WTC11 (cell line): ENCODE measurements at regions not wholly inside any gene's neighbourhood (a gene's known extent, or its start where the extent isn't known, plus 50 kb on each side); places are given as distances from the start of the nearest gene placed in this dataset.

ENCODE experiments used
- CREM ChIP-seq: sonication (generic); formaldehyde crosslinking; IDR thresholded peaks from 2 replicates; pipeline ENCODE4 v1.8.1; 2022; ENCODE audit warnings: mild to moderate bottlenecking, missing genetic modification reagents, moderate library complexity
- CTCF ChIP-seq: fragments of 200-600 bp; IDR thresholded peaks from 2 replicates; pipeline ENCODE4 v1.8.0; 2022; ENCODE audit warnings: antibody characterized with exemption
- ELF4 ChIP-seq: sonication (generic); formaldehyde crosslinking; IDR thresholded peaks from 2 replicates; pipeline ENCODE4 v1.8.1; 2022; ENCODE audit warnings: low read depth, mild to moderate bottlenecking, moderate library complexity, missing genetic modification reagents
- JUN ChIP-seq: sonication (generic); formaldehyde crosslinking; IDR thresholded peaks from 2 replicates; pipeline ENCODE4 v1.8.0; 2023; ENCODE audit warnings: mild to moderate bottlenecking, missing genetic modification reagents
- NFYB ChIP-seq: sonication (generic); formaldehyde crosslinking; conservative IDR thresholded peaks from 2 replicates; pipeline ENCODE4 v1.8.0; 2022; ENCODE audit warnings: low read depth, missing genetic modification reagents
- USF1 ChIP-seq: sonication (generic); formaldehyde crosslinking; IDR thresholded peaks from 2 replicates; pipeline ENCODE4 v1.8.0; 2022; ENCODE audit warnings: mild to moderate bottlenecking, missing genetic modification reagents
- ZNF317 ChIP-seq: sonication (generic); formaldehyde crosslinking; IDR thresholded peaks from 2 replicates; pipeline ENCODE4 v1.8.1; 2023; ENCODE audit warnings: low read depth, mild to moderate bottlenecking, moderate library complexity, missing genetic modification reagents, borderline replicate concordance
- ZNF416 ChIP-seq: fragments of 250-450 bp; sonication (Bioruptor Pico); IDR thresholded peaks from 2 replicates; pipeline ENCODE4 v1.9.0; 2021; ENCODE audit warnings: mild to moderate bottlenecking, inconsistent platforms
- ZNF512 ChIP-seq: sonication (generic); formaldehyde crosslinking; IDR thresholded peaks from 2 replicates; pipeline ENCODE4 v1.8.1; 2022; ENCODE audit warnings: missing genetic modification reagents, borderline replicate concordance

GRCh38 chr4:186840222-186840701 is 116.6 kb upstream of the FAT1 start:
- no peak for TF ChIP-seq ZNF512
- TF ChIP-seq CTCF = no peak
- no peak for TF ChIP-seq NFYB (CRISPR knock-in tag)
- no peak for TF ChIP-seq USF1 (CRISPR knock-in tag)
- TF ChIP-seq JUN = no peak
- no peak for TF ChIP-seq CREM
- TF ChIP-seq ELF4 (CRISPR knock-in tag) = no peak
- TF ChIP-seq ZNF416 (CRISPR knock-in tag) = no peak
- no peak for TF ChIP-seq ZNF317 (CRISPR knock-in tag)
